Fibroblast of mammary gland (primary cell): ENCODE measurements at regions not wholly inside any gene's neighbourhood (a gene's known extent, or its start where the extent isn't known, plus 50 kb on each side); places are given as distances from the start of the nearest gene placed in this dataset.
A peak's percentile ranks its signal among the peaks of the same experiment; 100 is the strongest.

Source experiments
- DNase-seq: peaks from one replicate; pipeline ENCODE4 v3.0.0-alpha.2; 2010; ENCODE audit warnings: low read depth
- H3K4me3 ChIP-seq: 2 replicates; pipeline ENCODE4 v1.5.1; 2011; ENCODE audit warnings: low read depth, mild to moderate bottlenecking, low read length, moderate library complexity; ENCODE audit not compliant: control insufficient read depth
- CTCF ChIP-seq: conservative IDR thresholded peaks from 2 replicates; pipeline ENCODE4 v1.5.1; 2011; ENCODE audit warnings: low read depth, low read length, inconsistent platforms; ENCODE audit not compliant: control insufficient read depth, insufficient read depth

GRCh38 chr2:128618642-128619041, 300.0 kb upstream of the HS6ST1 start:
- TF ChIP-seq CTCF: no peak
- no peak for DNase-seq
- H3K4me3 ChIP-seq: no peak overlapping the region

- no peak for TF ChIP-seq CTCF
- DNase-seq: no peak
- no peak overlapping the region for H3K4me3 ChIP-seq
These were observed 301.0 kb upstream of the HS6ST1 start for GRCh38 chr2:128619471-128620325.

DNA sequence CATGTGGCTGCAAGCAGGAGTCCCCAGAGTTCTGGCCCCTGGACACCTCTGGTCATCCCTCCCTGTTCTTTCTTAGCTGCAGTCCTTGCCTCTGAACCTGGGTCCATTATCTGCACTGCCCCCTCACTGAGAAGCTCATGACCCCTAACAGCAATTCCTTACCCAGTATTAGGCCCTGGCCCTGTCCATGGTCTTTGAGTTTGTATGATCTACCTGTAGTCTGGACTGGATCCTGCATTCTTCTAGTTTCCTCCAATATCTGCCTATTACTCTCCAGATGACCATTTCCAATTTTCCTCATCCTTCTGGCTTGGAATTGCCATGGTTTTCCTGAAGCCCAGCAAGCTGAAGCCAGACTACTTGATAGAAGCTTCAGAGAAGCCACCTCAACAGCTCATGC, 302.4 kb upstream of the HS6ST1 start:
- no peak overlapping the region for H3K4me3 ChIP-seq
- TF ChIP-seq CTCF: no peak
- DNase-seq: no peak

DNA sequence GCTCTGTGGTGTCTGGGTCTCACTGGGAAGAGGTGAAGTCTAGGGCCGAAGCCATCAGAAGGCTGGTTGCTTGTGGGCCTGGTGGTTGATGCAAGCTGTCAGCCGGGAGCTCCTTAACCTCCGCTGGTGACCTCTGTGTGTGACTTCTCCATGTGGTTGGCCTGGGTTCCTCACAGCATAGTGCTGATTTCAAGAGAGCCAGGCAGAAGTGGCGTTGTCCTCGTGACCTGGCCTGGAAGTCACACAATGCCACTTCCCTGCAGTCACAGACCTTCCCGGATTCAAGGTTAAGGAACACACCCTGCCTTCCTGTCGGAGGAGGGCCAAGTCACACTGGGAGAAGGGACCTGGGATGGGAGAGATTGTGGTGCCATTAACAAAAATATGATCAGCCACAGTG, 303.7 kb upstream of the HS6ST1 start:
- TF ChIP-seq CTCF: no peak
- no peak overlapping the region for H3K4me3 ChIP-seq
- no peak for DNase-seq

- TF ChIP-seq CTCF: no peak
- no peak overlapping the region for H3K4me3 ChIP-seq
- DNase-seq: no peak
These were observed 304.4 kb upstream of the HS6ST1 start for GRCh38 chr2:128622955-128623620.

DNA sequence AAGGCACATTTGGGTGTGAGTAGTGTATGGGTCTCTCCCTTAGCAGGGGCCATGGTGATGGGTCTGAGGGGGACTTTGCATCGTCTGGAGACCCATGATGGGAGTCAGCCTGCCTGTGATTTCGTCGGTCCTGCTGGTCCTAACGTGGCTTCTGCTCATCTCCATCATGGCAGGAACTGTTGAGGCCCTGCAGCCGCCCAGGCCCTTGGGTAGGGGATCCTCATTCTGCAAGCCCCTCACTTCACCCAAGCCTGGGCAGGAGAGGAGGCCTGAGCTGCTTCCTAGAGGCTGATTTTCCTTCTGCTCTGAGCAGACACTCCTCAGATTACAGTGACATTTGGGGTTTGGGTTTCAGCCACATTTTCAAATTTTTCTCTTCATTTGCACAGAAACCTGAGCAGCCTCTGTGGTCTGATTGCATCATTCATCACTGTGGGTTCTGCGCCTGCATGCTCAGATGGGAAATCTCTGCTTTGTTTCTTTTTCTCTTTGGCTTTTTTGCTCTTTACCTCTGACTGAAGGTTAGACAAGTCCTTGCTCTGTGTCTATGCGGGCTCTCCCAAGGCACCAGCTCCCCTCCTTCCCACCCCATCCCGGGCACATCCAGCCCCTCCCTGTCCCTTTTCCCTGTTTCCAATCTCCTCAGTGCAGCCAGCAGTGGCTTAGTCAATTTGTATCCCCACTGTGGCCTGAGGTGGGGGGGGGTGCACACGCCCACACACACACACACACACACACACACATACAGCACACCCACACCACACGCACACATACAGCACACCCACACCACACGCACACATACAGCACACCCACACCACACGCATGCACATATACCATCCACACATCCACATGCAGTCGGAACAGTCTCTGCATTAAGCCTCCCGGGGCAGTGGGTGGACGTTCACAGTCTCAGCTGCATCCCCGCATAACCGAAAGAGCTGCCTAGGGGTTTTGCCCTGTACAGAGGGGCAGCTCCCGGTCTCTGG, 305.4 kb upstream of the HS6ST1 start:
- DNase-seq: peak; percentile 92
- H3K4me3 ChIP-seq: no peak overlapping the region
- TF ChIP-seq CTCF: no peak
